Osteocyte (in vitro differentiated cells): ENCODE measurements at regions not wholly inside any gene's neighbourhood (a gene's known extent, or its start where the extent isn't known, plus 50 kb on each side); places are given as distances from the start of the nearest gene placed in this dataset.
"Not testable (repeated sequence)": the region's sequence is repeated elsewhere in the genome, so short reads cannot be mapped to it uniquely, and the experiment has no call there.

Experiments used
- DNase-seq: peaks from one replicate; pipeline ENCODE4 v3.0.0; 2021; ENCODE audit warnings: mixed read lengths; ENCODE audit not compliant: unreplicated experiment; ENCODE audit errors: extremely low spot score
- H3K27ac Mint-ChIP-seq: one replicate; pipeline ENCODE4 v1.8.0; 2021; ENCODE audit warnings: mild to moderate bottlenecking, mixed read lengths; ENCODE audit not compliant: unreplicated experiment
- H3K27me3 Mint-ChIP-seq: one replicate; pipeline ENCODE4 v1.8.0; 2021; ENCODE audit warnings: mixed read lengths; ENCODE audit not compliant: unreplicated experiment
- H3K36me3 Mint-ChIP-seq: one replicate; pipeline ENCODE4 v1.8.0; 2021; ENCODE audit warnings: mixed read lengths; ENCODE audit not compliant: unreplicated experiment
- H3K4me1 Mint-ChIP-seq: one replicate; pipeline ENCODE4 v1.8.0; 2021; ENCODE audit warnings: mixed read lengths; ENCODE audit not compliant: unreplicated experiment
- H3K4me3 Mint-ChIP-seq: one replicate; pipeline ENCODE4 v1.8.0; 2021; ENCODE audit warnings: mild to moderate bottlenecking, moderate library complexity, mixed read lengths; ENCODE audit not compliant: unreplicated experiment
- H3K9me3 Mint-ChIP-seq: one replicate; pipeline ENCODE4 v1.8.0; 2021; ENCODE audit warnings: mixed read lengths; ENCODE audit not compliant: unreplicated experiment
- TF ChIP-seq, protein P1 (sequence below): fragments of 200-600 bp; sonication (generic); IDR thresholded peaks from 2 replicates; pipeline ENCODE4 v1.5.0; 2021; ENCODE audit warnings: antibody characterized with exemption, mild to moderate bottlenecking, moderate library complexity

GRCh38 chr22:27252282-27253049, 549.1 kb downstream of the MN1 start:
- no peak for DNase-seq
- H3K27ac Mint-ChIP-seq, result no peak overlapping the region
- H3K9me3 Mint-ChIP-seq, result peaks cover 9% of the 10 kb centered on the region
- peaks cover 8% of the 10 kb centered on the region for H3K4me1 Mint-ChIP-seq
- H3K36me3 Mint-ChIP-seq, result no peaks in the 10 kb centered on the region
- H3K27me3 Mint-ChIP-seq, result no peaks in the 10 kb centered on the region
- no peak overlapping the region for H3K4me3 Mint-ChIP-seq
- TF ChIP-seq, protein P1, sequence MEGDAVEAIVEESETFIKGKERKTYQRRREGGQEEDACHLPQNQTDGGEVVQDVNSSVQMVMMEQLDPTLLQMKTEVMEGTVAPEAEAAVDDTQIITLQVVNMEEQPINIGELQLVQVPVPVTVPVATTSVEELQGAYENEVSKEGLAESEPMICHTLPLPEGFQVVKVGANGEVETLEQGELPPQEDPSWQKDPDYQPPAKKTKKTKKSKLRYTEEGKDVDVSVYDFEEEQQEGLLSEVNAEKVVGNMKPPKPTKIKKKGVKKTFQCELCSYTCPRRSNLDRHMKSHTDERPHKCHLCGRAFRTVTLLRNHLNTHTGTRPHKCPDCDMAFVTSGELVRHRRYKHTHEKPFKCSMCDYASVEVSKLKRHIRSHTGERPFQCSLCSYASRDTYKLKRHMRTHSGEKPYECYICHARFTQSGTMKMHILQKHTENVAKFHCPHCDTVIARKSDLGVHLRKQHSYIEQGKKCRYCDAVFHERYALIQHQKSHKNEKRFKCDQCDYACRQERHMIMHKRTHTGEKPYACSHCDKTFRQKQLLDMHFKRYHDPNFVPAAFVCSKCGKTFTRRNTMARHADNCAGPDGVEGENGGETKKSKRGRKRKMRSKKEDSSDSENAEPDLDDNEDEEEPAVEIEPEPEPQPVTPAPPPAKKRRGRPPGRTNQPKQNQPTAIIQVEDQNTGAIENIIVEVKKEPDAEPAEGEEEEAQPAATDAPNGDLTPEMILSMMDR, result no peak

DNA sequence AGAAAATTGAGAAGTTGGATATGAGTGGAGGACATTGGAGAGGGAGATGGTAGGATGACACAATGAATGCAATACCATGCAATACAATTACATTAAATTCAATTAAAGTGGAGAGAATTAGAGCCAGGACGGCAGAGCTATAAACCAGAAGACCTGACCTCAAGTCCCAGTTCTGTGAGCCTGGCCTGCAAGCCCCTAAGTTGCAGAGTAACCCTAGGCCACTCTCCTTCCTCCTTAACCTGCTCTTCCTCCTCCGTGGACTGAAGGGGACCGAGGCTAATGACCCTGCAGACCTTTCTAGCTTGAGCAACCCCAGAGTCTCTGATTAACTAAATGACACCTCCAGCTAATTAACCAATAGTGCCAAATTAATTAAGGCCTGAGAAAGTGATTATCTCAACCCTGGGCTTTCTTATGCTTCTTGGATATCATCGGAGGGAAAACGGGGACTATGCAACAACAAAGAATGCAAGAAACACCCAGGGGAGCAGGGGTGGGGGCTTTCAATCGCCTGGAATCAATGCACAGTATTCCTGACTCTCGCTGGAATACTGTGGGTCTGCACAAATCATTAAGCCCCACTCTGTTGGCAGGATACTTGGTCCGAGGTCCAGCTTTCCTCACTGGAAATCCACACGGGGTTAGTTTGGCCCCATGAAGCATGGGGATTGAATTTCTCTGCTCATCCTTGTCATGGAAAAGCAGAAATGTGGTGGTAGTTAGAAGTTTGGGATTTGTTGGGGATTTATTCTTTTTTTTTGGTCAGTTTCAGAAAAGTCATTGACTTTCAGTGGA, 548.3 kb downstream of the MN1 start:
- TF ChIP-seq, protein P1, result no peak
- no peak overlapping the region for H3K4me3 Mint-ChIP-seq
- no peaks in the 10 kb centered on the region for H3K27me3 Mint-ChIP-seq
- no peak overlapping the region for H3K27ac Mint-ChIP-seq
- no peaks in the 10 kb centered on the region for H3K36me3 Mint-ChIP-seq
- peaks cover 9% of the 10 kb centered on the region for H3K9me3 Mint-ChIP-seq
- peaks cover 9% of the 10 kb centered on the region for H3K4me1 Mint-ChIP-seq
- DNase-seq, result no peak

GRCh38 chr22:27254063-27254462, 547.5 kb downstream of the MN1 start:
- not testable (repeated sequence) for H3K4me3 Mint-ChIP-seq, H3K27ac Mint-ChIP-seq, H3K9me3 Mint-ChIP-seq, DNase-seq, H3K36me3 Mint-ChIP-seq, H3K27me3 Mint-ChIP-seq
- H3K4me1 Mint-ChIP-seq, result peaks cover 10% of the 10 kb centered on the region

- Mint-ChIP-seq H3K4me1 (peaks cover 22% of the 10 kb centered on the region), H3K36me3 (no peaks in the 10 kb centered on the region), H3K4me3 (no peak overlapping the region), H3K9me3 (peaks cover 9% of the 10 kb centered on the region), H3K27me3 (no peaks in the 10 kb centered on the region), H3K27ac (no peak overlapping the region)
- TF ChIP-seq, protein P1, result no peak
- DNase-seq, result no peak
These were observed 546.0 kb downstream of the MN1 start for GRCh38 chr22:27255580-27255979.

DNA sequence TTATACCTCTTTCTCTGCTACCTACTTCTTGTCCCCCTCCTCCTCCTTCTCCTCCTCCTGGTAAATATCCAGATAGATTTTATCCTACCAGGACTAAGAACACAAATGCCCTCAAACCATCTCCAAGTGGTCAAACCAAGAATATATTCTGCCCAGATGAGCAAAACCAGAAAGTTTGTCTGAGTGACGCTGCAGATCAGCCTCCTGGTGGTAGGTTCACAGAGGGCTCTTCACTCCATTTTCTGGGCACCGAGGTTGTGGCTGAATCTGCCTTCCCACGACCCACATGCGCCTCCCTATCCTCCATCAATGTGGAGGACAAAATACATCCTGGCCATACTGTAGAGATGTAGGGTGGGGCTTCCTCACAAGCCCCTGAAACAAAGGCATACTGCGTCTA, 543.6 kb downstream of the MN1 start:
- H3K4me3 Mint-ChIP-seq, result no peak overlapping the region
- no peak overlapping the region for H3K27ac Mint-ChIP-seq
- no peaks in the 10 kb centered on the region for H3K36me3 Mint-ChIP-seq
- DNase-seq, result no peak
- peaks cover 30% of the 10 kb centered on the region for H3K4me1 Mint-ChIP-seq
- H3K27me3 Mint-ChIP-seq, result no peaks in the 10 kb centered on the region
- TF ChIP-seq, protein P1, result peak; percentile 24
- H3K9me3 Mint-ChIP-seq, result peaks cover 9% of the 10 kb centered on the region
